Mesenchymal stem cell (in vitro differentiated cells and primary cell): ENCODE measurements at regions not wholly inside any gene's neighbourhood (a gene's known extent, or its start where the extent isn't known, plus 50 kb on each side); places are given as distances from the start of the nearest gene placed in this dataset.

Experiments
- DNase-seq: peaks from one replicate; pipeline ENCODE4 v3.0.0-alpha.2; 2013
- H2AFZ ChIP-seq: one replicate; pipeline ENCODE4 v1.6.1; 2013; ENCODE audit warnings: low read depth, mild to moderate bottlenecking, control low read depth, inconsistent platforms, low read length, moderate library complexity
- H2AK5ac ChIP-seq: 2 replicates; pipeline ENCODE4 v1.6.1; 2013; ENCODE audit warnings: low read length, moderate library complexity, mild to moderate bottlenecking, inconsistent platforms; ENCODE audit not compliant: severe bottlenecking
- H2BK120ac ChIP-seq: one replicate; pipeline ENCODE4 v1.6.1; 2013; ENCODE audit warnings: low read depth, mild to moderate bottlenecking, inconsistent platforms, low read length, moderate library complexity
- H2BK12ac ChIP-seq, 2 experiments: one replicate each; pipeline ENCODE4 v1.6.1; 2013; ENCODE audit warnings: inconsistent platforms in 2 of 2, low read length in 2 of 2, mild to moderate bottlenecking in 2 of 2, moderate library complexity in 2 of 2, control low read depth in 1 of 2
- H2BK15ac ChIP-seq: one replicate; pipeline ENCODE4 v1.6.1; 2013; ENCODE audit warnings: mild to moderate bottlenecking, low read depth, inconsistent platforms; ENCODE audit not compliant: poor library complexity, severe bottlenecking
- H2BK5ac ChIP-seq: 2 replicates; pipeline ENCODE4 v1.6.1; 2013; ENCODE audit warnings: low read depth, mild to moderate bottlenecking, low read length, control low read depth, inconsistent platforms; ENCODE audit not compliant: poor library complexity, severe bottlenecking
- H3K14ac ChIP-seq, 2 experiments: one replicate each; pipeline ENCODE4 v1.6.1; 2013; ENCODE audit warnings: inconsistent platforms in 2 of 2, low read length in 2 of 2, control low read depth in 1 of 2, mild to moderate bottlenecking in 1 of 2, moderate library complexity in 1 of 2
- H3K18ac ChIP-seq, 2 experiments: one replicate each; pipeline ENCODE4 v1.6.1; 2013; ENCODE audit warnings: inconsistent platforms in 2 of 2, low read length in 2 of 2, control low read depth in 1 of 2, low read depth in 1 of 2, mild to moderate bottlenecking in 1 of 2
- H3K23ac ChIP-seq, 2 experiments: one replicate each; pipeline ENCODE4 v1.6.1; 2013; ENCODE audit warnings: inconsistent platforms in 2 of 2, low read length in 2 of 2, mild to moderate bottlenecking in 2 of 2, moderate library complexity in 2 of 2, control low read depth in 1 of 2
- H3K27ac ChIP-seq: 2 replicates; pipeline ENCODE4 v1.5.1; 2013; ENCODE audit warnings: mild to moderate bottlenecking, moderate library complexity, low read length, control low read depth, inconsistent platforms; ENCODE audit not compliant: poor library complexity, severe bottlenecking
- H3K27me3 ChIP-seq, 2 experiments: 2 replicates each; pipeline versions ENCODE4 v1.6.1 to v1.7.0; 2013; ENCODE audit warnings: low read length in 2 of 2, mild to moderate bottlenecking in 2 of 2, moderate library complexity in 2 of 2, control low read depth in 1 of 2, inconsistent platforms in 1 of 2; ENCODE audit not compliant: control insufficient read depth in 1 of 2, insufficient read depth in 1 of 2
- H3K36me3 ChIP-seq, 2 experiments: 2 replicates each; pipeline versions ENCODE4 v1.6.1 to v1.7.0; 2013; ENCODE audit warnings: low read length in 2 of 2, control low read depth in 1 of 2, inconsistent platforms in 1 of 2, low read depth in 1 of 2, mild to moderate bottlenecking in 1 of 2; ENCODE audit not compliant: insufficient read depth in 2 of 2, control insufficient read depth in 1 of 2
- H3K4ac ChIP-seq, 2 experiments: one replicate each; pipeline ENCODE4 v1.6.1; 2013; ENCODE audit warnings: inconsistent platforms in 2 of 2, low read length in 2 of 2, mild to moderate bottlenecking in 2 of 2, moderate library complexity in 2 of 2, control low read depth in 1 of 2, low read depth in 1 of 2
- H3K4me1 ChIP-seq: 2 replicates; pipeline ENCODE4 v1.6.1; 2013; ENCODE audit warnings: low read depth, low read length, control low read depth; ENCODE audit not compliant: control insufficient read depth, insufficient read depth
- H3K4me2 ChIP-seq: 2 replicates; pipeline ENCODE4 v1.6.1; 2013; ENCODE audit warnings: low read length, mild to moderate bottlenecking, inconsistent platforms; ENCODE audit not compliant: poor library complexity, severe bottlenecking
- H3K4me3 ChIP-seq, 2 experiments: 2 replicates each; pipeline versions ENCODE4 v1.5.1 to v1.7.0; 2013; ENCODE audit warnings: low read length in 2 of 2, mild to moderate bottlenecking in 2 of 2, control low read depth in 1 of 2, low read depth in 1 of 2; ENCODE audit not compliant: insufficient read depth in 1 of 2
- H3K79me1 ChIP-seq: replicated peaks from 2 replicates; pipeline ENCODE4 v1.6.1; 2013; ENCODE audit warnings: mild to moderate bottlenecking, control low read depth, low read length, inconsistent platforms; ENCODE audit not compliant: poor library complexity, severe bottlenecking
- H3K9ac ChIP-seq: 2 replicates; pipeline ENCODE4 v1.7.0; 2013; ENCODE audit warnings: mild to moderate bottlenecking, low read length, moderate library complexity
- H3K9me3 ChIP-seq: 2 replicates; pipeline ENCODE4 v1.7.0; 2013; ENCODE audit warnings: mild to moderate bottlenecking, low read length; ENCODE audit not compliant: control insufficient read depth
- H4K8ac ChIP-seq: one replicate; pipeline ENCODE4 v1.6.1; 2013; ENCODE audit warnings: inconsistent platforms, mild to moderate bottlenecking, low read length, moderate library complexity
- H4K91ac ChIP-seq: one replicate; pipeline ENCODE4 v1.6.1; 2013; ENCODE audit warnings: mild to moderate bottlenecking, low read length, inconsistent platforms
- WGBS: methylation state at CpG from one replicate; pipeline ENCODE4 v1.1.7; 2013; ENCODE audit warnings: mixed read lengths; 5-methylcytosine and 5-hydroxymethylcytosine counted together

DNA sequence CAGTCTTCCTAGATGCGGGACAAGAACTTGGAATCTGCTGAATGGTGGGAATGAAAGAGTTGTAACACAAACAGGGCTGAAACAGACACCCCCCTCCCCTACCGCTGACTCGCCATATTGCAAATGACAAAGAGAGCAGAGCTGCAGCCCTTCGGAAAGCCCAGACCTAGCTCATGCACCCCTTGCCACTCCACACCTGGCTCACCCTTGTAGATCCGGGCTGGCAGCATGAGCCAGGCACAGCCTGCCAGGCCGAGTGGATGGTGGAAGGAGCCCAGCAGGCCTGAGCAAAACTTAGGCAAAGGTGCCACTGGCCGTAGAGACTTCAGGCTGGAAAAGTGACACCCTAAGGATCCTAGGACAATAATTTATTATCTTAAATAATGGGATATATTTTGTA lies 237.4 kb upstream of the SEMA3D start:
- WGBS, result 89% methylated on average over 5 of the region's 7 CpGs
- H3K4me3 ChIP-seq, result no peak overlapping the region
- H4K91ac ChIP-seq, result peak overlapping the region; percentile 4
- H2AK5ac ChIP-seq, result no peak overlapping the region
- H2BK12ac ChIP-seq, result no peak overlapping the region
- no peaks in the 10 kb centered on the region for H3K9me3 ChIP-seq
- H3K4me1 ChIP-seq, result no peaks in the 10 kb centered on the region
- no peak overlapping the region for H3K4ac ChIP-seq
- H3K36me3 ChIP-seq, result no peaks in the 10 kb centered on the region
- H4K8ac ChIP-seq, result no peak overlapping the region
- no peak overlapping the region for H3K27ac ChIP-seq
- no peak overlapping the region for H2BK5ac ChIP-seq
- H2BK120ac ChIP-seq, result no peak overlapping the region
- H3K27me3 ChIP-seq, result no peaks in the 10 kb centered on the region
- no peak overlapping the region for H3K23ac ChIP-seq
- no peak overlapping the region for H3K9ac ChIP-seq
- H3K14ac ChIP-seq, result no peak overlapping the region
- H2AFZ ChIP-seq, result no peak overlapping the region
- no peak overlapping the region for H3K18ac ChIP-seq
- no peak for DNase-seq
- no peak overlapping the region for H3K4me2 ChIP-seq
- H2BK15ac ChIP-seq, result no peak overlapping the region
- no peaks in the 10 kb centered on the region for H3K79me1 ChIP-seq

DNA sequence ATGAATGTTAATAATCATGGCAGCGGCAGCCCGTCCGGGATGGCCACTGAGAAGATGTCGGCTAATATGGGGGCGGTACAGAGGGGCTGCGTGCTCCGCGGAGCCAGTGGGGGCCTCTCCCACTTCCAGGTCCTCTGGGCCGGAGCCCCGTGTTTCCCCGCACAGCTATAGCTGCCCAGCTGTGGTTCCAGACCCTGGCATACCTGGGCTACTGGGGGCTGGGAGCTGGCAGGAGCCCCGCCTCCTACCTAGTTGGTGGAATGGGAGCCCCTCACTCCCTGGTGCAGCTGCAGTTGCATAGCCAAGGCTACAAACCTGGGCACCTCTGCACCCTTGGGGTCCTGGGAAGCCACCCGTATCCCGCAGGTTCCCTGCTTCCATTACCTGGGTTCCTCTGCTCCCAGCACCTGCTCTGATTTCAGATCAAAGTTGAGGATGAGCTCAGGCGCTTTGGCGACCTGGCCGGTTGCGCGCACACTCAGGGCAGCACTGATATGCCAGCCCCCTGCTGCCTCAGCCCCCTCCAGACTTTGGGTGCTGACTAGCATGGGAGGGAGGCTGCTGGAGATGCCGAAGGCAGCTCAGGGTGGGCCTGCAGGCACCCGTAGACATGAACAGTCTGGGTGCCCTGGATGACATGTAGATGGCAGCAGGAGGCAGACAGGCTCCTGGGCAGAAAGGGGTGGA lies 236.5 kb upstream of the SEMA3D start:
- 94% methylated on average over 21 of the region's 21 CpGs for WGBS
- Histone ChIP-seq H2BK15ac (no peak overlapping the region), H3K9ac (no peak overlapping the region), H3K27ac (no peak overlapping the region), H3K4me2 (no peak overlapping the region), H3K4ac (no peak overlapping the region), H3K4me1 (no peaks in the 10 kb centered on the region), H3K27me3 (no peaks in the 10 kb centered on the region), H4K91ac (no peak overlapping the region), H3K23ac (no peak overlapping the region), H2AFZ (no peak overlapping the region), H3K36me3 (no peaks in the 10 kb centered on the region), H3K14ac (no peak overlapping the region), H3K9me3 (no peaks in the 10 kb centered on the region), H2BK120ac (no peak overlapping the region), H2AK5ac (no peak overlapping the region), H3K79me1 (no peaks in the 10 kb centered on the region), H2BK5ac (no peak overlapping the region), H3K18ac (no peak overlapping the region), H4K8ac (no peak overlapping the region), H2BK12ac (no peak overlapping the region), H3K4me3 (no peak overlapping the region)
- DNase-seq, result no peak

GRCh38 chr7:85415743-85416142 lies 228.9 kb upstream of the SEMA3D start:
- Histone ChIP-seq H3K4ac (no peak overlapping the region), H3K4me3 (no peak overlapping the region), H3K4me1 (no peaks in the 10 kb centered on the region), H4K8ac (no peak overlapping the region), H3K36me3 (no peaks in the 10 kb centered on the region), H3K9me3 (no peaks in the 10 kb centered on the region), H3K27me3 (no peaks in the 10 kb centered on the region), H2AFZ (no peak overlapping the region), H3K27ac (no peak overlapping the region), H3K18ac (no peak overlapping the region), H2BK120ac (no peak overlapping the region), H2BK12ac (no peak overlapping the region), H3K79me1 (no peaks in the 10 kb centered on the region), H2BK5ac (no peak overlapping the region), H3K23ac (no peak overlapping the region), H2AK5ac (no peak overlapping the region), H3K14ac (no peak overlapping the region), H3K4me2 (no peak overlapping the region), H2BK15ac (no peak overlapping the region), H4K91ac (no peak overlapping the region), H3K9ac (no peak overlapping the region)
- WGBS, result no CpG with 5 or more reads among the region's 1 CpG
- no peak for DNase-seq

- Histone ChIP-seq H3K4me1 (no peaks in the 10 kb centered on the region), H3K9ac (no peak overlapping the region), H3K27ac (no peak overlapping the region), H3K14ac (no peak overlapping the region), H3K4ac (no peak overlapping the region), H4K8ac (no peak overlapping the region), H3K27me3 (no peaks in the 10 kb centered on the region), H2AK5ac (no peak overlapping the region), H3K36me3 (no peaks in the 10 kb centered on the region), H2AFZ (no peak overlapping the region), H2BK120ac (no peak overlapping the region), H3K18ac (no peak overlapping the region), H2BK15ac (no peak overlapping the region), H4K91ac (no peak overlapping the region), H3K4me3 (no peak overlapping the region), H3K4me2 (no peak overlapping the region), H2BK5ac (no peak overlapping the region), H3K23ac (no peak overlapping the region), H3K79me1 (no peaks in the 10 kb centered on the region), H3K9me3 (no peaks in the 10 kb centered on the region), H2BK12ac (no peak overlapping the region)
- no peak for DNase-seq
- 77% methylated on average over 6 of the region's 6 CpGs for WGBS
These were observed 226.9 kb upstream of the SEMA3D start for GRCh38 chr7:85413718-85414117.
